Fibroblast of villous mesenchyme (primary cell): ENCODE measurements at regions not wholly inside any gene's neighbourhood (a gene's known extent, or its start where the extent isn't known, plus 50 kb on each side); places are given as distances from the start of the nearest gene placed in this dataset.
A peak's percentile ranks its signal among the peaks of the same experiment; 100 is the strongest.

Experiments used
- DNase-seq: peaks from one replicate; pipeline ENCODE4 v3.0.0-alpha.2; 2010; ENCODE audit warnings: low read depth
- H3K4me3 ChIP-seq: 2 replicates; pipeline ENCODE4 v1.5.1; 2011; ENCODE audit warnings: low read depth, mild to moderate bottlenecking, low read length
- TF ChIP-seq, protein P1 (sequence below): IDR thresholded peaks from 2 replicates; pipeline ENCODE4 v1.5.1; 2012; ENCODE audit warnings: low read depth, mild to moderate bottlenecking, low read length; ENCODE audit not compliant: insufficient read depth

DNA sequence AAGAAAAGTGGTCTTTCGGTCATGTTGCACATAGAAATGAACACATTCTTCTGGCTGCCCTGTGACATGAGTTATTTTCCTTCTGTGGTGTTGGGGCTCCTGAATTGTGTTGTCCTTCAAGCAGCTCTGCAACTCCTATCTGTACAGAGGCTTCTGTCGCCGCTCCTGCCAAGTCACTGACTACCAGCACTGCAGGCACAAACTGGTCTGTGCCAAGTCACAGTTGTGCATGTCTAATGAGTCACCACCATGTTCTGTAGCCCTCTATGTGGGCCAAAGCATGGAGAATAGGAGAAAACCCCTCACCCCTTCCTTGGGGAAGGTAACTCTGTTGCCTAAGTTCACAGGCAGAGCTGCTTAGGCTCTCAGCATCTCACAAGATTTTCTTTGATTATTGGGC is 283.3 kb downstream of the RPL10L start:
- TF ChIP-seq, protein P1, sequence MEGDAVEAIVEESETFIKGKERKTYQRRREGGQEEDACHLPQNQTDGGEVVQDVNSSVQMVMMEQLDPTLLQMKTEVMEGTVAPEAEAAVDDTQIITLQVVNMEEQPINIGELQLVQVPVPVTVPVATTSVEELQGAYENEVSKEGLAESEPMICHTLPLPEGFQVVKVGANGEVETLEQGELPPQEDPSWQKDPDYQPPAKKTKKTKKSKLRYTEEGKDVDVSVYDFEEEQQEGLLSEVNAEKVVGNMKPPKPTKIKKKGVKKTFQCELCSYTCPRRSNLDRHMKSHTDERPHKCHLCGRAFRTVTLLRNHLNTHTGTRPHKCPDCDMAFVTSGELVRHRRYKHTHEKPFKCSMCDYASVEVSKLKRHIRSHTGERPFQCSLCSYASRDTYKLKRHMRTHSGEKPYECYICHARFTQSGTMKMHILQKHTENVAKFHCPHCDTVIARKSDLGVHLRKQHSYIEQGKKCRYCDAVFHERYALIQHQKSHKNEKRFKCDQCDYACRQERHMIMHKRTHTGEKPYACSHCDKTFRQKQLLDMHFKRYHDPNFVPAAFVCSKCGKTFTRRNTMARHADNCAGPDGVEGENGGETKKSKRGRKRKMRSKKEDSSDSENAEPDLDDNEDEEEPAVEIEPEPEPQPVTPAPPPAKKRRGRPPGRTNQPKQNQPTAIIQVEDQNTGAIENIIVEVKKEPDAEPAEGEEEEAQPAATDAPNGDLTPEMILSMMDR, result no peak
- no peak overlapping the region for H3K4me3 ChIP-seq

GRCh38 chr14:46352844-46353243 is 298.7 kb downstream of the RPL10L start:
- TF ChIP-seq, protein P1, result no peak
- no peak overlapping the region for H3K4me3 ChIP-seq
- DNase-seq, result no peak

More for the DNA sequence above, 283.3 kb downstream of the RPL10L start:
- no peak for DNase-seq

DNA sequence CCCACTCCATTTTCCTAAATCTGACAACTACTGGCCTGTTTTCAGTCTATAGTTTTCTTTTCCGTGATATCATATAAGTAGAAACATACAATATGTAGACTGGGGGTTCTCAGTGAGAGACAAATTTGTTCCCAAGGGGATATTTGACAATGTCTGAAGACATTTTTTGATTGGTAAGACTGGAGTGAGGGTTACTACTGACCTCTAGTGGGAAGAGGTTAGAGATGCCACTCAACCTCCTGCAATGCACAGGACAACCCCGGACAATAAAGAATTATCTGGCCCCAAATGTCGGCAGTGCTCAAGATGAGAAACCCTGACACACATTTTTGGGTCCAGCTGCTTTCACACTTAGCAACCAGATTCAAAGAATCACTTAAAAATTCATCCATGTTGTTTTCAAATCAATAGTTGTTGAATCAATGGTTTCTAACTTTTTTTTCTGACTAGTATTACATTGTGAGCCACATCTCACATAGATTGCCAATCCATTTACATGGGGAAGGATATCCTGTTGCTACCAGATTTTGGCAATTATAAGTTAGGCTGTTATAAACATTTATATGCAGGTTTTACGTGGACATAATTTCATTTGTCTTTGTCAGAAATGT is 307.1 kb downstream of the RPL10L start:
- H3K4me3 ChIP-seq, result no peak overlapping the region
- TF ChIP-seq, protein P1, result peak; percentile 38
- peak; percentile 2 for DNase-seq

DNA sequence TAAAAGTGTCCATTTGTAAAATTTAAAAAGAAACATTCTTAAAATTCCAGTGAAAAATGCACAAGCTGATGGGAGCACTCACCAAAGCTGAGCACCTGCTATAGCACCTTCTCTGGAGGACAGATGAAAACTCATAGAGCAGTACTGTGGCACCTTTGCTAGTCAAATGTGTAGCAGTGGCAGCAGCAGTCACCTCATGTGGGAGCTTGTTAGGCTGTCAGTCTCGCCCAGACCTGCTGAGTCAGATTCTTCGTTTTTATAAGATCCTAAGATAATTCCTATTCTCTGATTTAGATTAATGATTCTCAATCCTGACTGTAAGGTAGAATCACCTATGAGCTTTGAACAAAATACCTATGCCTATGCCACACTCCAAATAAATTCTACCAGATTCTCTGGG is 325.8 kb downstream of the RPL10L start:
- TF ChIP-seq, protein P1, result no peak
- no peak overlapping the region for H3K4me3 ChIP-seq
- no peak for DNase-seq

- no peak for DNase-seq
- TF ChIP-seq, protein P1, result no peak
- no peak overlapping the region for H3K4me3 ChIP-seq
These were observed 326.4 kb downstream of the RPL10L start for GRCh38 chr14:46325157-46325556.

- H3K4me3 ChIP-seq, result no peak overlapping the region
- TF ChIP-seq, protein P1, result no peak
- peak; percentile 1 for DNase-seq
These were observed 328.2 kb downstream of the RPL10L start for GRCh38 chr14:46323404-46323762.
